ENCODE measurements at regions not wholly inside any gene's neighbourhood (a gene's known extent, or its start where the extent isn't known, plus 50 kb on each side); places are given as distances from the start of the nearest gene placed in this dataset.

DNA sequence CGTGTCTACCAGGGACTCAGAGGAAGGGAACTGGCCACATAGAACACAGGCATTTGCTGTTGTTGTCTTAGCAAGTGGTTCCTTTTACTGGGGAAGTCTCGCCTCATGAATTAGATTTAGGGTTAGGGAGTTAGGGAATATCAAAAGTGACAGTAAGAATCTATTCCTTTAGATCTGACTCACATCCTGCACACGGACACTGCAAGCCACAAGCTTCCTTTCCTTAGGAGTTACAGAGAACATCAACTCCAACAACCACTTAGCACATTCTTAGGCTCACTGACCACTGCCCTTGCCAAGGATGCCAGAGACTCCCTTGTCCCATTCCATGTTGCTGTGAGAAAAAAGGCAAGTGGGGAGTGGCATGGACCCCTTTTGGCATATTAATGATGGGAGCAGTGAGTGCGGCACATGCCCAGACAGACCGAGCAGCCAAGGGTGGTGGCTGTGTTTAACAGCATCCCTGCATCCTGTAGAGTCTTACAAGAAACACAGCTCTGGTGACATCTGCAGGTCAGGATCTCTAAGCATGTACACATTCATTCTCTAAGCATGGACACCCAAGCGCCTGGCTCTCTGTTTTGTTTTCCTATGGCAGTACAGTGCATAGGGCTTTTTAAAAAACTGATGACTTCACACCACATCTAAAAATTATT, 745.6 kb upstream of the RAB6C start:
- Histone ChIP-seq H3K4me3 (replicated peaks in 1 of 4; ENCODE audit: control extremely low read depth in 1 of 4, insufficient read depth in 1 of 4, low read depth in 3 of 4, low read length in 4 of 4) (no peak overlapping the region), H2AFZ (ENCODE audit: low read length) (no peak overlapping the region), H3K4me2 (ENCODE audit: extremely low read depth, insufficient read depth, low read length) (no peak overlapping the region), H3K36me3 (ENCODE audit: control insufficient read depth, insufficient read depth, low read length) (no peaks in the 10 kb centered on the region), H3K27ac (ENCODE audit: insufficient read depth, low read length) (no peak overlapping the region), H3K79me2 (ENCODE audit: control insufficient read depth, insufficient read depth, low read length) (no peaks in the 10 kb centered on the region), H3K27me3 (ENCODE audit: control insufficient read depth, insufficient read depth, low read length) (no peaks in the 10 kb centered on the region), H3K9me3 (ENCODE audit: control insufficient read depth, insufficient read depth, low read depth, low read length) (no peaks in the 10 kb centered on the region), H4K20me1 (ENCODE audit: control insufficient read depth, extremely low read depth, insufficient read depth, low read length) (no peaks in the 10 kb centered on the region), H3K9ac (ENCODE audit: insufficient read depth, low read length) (no peak overlapping the region), H3K4me1 (ENCODE audit: control insufficient read depth, extremely low read depth, insufficient read depth, low read length) (no peaks in the 10 kb centered on the region)
- peak; percentile 4 to 11 for DNase-seq (ENCODE audit: low read depth in 2 of 2)
- no peak for TF ChIP-seq CTCF (conservative IDR thresholded peaks at IDR 0.05 in 1 of 2, IDR thresholded peaks at IDR 0.05 in 1 of 2; ENCODE audit: low read depth in 1 of 2, low read length in 2 of 2)
- TF ChIP-seq EZH2 (IDR thresholded peaks at IDR 0.05; ENCODE audit: low read length, missing control alignments): no peak

DNA sequence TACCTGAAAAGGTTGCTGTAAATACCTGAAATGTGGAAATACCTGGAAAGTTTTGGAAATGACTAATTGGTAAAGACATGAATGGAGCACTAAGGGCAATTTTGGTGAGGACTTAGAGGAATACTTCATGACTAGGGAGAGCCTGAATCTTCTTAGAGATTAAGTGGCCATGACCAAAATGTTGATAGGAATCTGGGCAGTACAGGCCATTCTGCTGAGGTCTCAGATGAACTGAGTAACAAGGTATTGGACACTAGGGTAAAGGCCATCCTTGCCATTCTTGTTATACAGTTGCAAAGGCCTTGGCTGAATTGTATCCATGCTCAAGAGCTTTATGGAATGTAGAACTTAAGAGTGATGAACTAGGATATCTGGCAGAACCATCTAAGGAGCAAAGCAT, 742.9 kb upstream of the RAB6C start:
- Histone ChIP-seq H3K4me3 (replicated peaks in 1 of 4; ENCODE audit: control extremely low read depth in 1 of 4, insufficient read depth in 1 of 4, low read depth in 3 of 4, low read length in 4 of 4) (no peak overlapping the region), H3K79me2 (ENCODE audit: control insufficient read depth, insufficient read depth, low read length) (no peaks in the 10 kb centered on the region), H3K27me3 (ENCODE audit: control insufficient read depth, insufficient read depth, low read length) (no peaks in the 10 kb centered on the region), H3K9me3 (ENCODE audit: control insufficient read depth, insufficient read depth, low read depth, low read length) (no peaks in the 10 kb centered on the region), H3K27ac (ENCODE audit: insufficient read depth, low read length) (no peak overlapping the region), H3K4me2 (ENCODE audit: extremely low read depth, insufficient read depth, low read length) (no peak overlapping the region), H2AFZ (ENCODE audit: low read length) (no peak overlapping the region), H4K20me1 (ENCODE audit: control insufficient read depth, extremely low read depth, insufficient read depth, low read length) (no peaks in the 10 kb centered on the region), H3K36me3 (ENCODE audit: control insufficient read depth, insufficient read depth, low read length) (no peaks in the 10 kb centered on the region), H3K4me1 (ENCODE audit: control insufficient read depth, extremely low read depth, insufficient read depth, low read length) (no peaks in the 10 kb centered on the region), H3K9ac (ENCODE audit: insufficient read depth, low read length) (no peak overlapping the region)
- TF ChIP-seq EZH2 (IDR thresholded peaks at IDR 0.05; ENCODE audit: low read length, missing control alignments) (no peak), CTCF (conservative IDR thresholded peaks at IDR 0.05 in 1 of 2, IDR thresholded peaks at IDR 0.05 in 1 of 2; ENCODE audit: low read depth in 1 of 2, low read length in 2 of 2) (no peak)
- no peak for DNase-seq (ENCODE audit: low read depth in 2 of 2)

DNA sequence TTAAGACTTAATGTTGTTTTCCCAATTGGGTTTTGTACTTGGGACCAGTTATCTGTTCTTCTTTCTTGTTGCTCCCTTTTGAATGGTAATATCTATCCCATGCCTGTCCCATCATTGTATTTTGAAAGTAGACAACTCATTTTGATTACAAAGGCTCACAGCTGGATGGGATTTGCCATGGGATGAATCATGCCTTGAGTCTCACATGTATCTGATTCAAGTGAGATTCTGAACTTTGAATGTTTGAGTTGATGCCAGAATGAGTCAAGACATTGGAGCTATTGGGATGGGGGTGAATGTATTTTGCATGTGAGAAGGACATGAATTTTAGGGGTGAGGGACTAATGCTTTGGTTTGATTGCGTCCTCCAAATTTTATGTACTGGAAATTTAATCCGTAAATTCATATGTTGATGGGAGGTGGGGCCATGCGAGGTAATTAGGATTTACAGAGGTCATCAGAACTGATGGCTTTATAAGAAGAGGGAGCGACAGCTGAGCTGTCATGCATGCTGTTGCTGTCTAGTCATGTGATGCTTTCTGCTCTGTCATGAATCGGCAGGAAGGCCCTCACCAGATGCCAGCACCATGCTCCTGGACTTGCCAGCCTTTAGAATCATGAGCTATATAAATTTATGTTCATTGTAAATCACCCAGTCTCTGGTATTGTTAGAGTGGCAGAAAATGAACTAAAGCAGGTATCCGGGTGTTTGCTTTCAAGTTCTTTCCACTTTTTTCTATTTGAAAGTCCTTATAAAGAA, 741.3 kb upstream of the RAB6C start:
- H3K9ac ChIP-seq (ENCODE audit: insufficient read depth, low read length): no peak overlapping the region
- H2AFZ ChIP-seq (ENCODE audit: low read length): no peak overlapping the region
- peak; percentile 1 to 57 for DNase-seq (ENCODE audit: low read depth in 2 of 2)
- H3K4me1 ChIP-seq (ENCODE audit: control insufficient read depth, extremely low read depth, insufficient read depth, low read length): no peaks in the 10 kb centered on the region
- no peaks in the 10 kb centered on the region for H3K27me3 ChIP-seq (ENCODE audit: control insufficient read depth, insufficient read depth, low read length)
- H3K36me3 ChIP-seq (ENCODE audit: control insufficient read depth, insufficient read depth, low read length): no peaks in the 10 kb centered on the region
- H3K4me2 ChIP-seq (ENCODE audit: extremely low read depth, insufficient read depth, low read length): no peak overlapping the region
- no peaks in the 10 kb centered on the region for H3K9me3 ChIP-seq (ENCODE audit: control insufficient read depth, insufficient read depth, low read depth, low read length)
- no peaks in the 10 kb centered on the region for H3K79me2 ChIP-seq (ENCODE audit: control insufficient read depth, insufficient read depth, low read length)
- H3K27ac ChIP-seq (ENCODE audit: insufficient read depth, low read length): no peak overlapping the region
- no peak for TF ChIP-seq CTCF (conservative IDR thresholded peaks at IDR 0.05 in 1 of 2, IDR thresholded peaks at IDR 0.05 in 1 of 2; ENCODE audit: low read depth in 1 of 2, low read length in 2 of 2)
- TF ChIP-seq EZH2 (IDR thresholded peaks at IDR 0.05; ENCODE audit: low read length, missing control alignments): no peak
- no peak overlapping the region for H3K4me3 ChIP-seq (replicated peaks in 1 of 4; ENCODE audit: control extremely low read depth in 1 of 4, insufficient read depth in 1 of 4, low read depth in 3 of 4, low read length in 4 of 4)
- H4K20me1 ChIP-seq (ENCODE audit: control insufficient read depth, extremely low read depth, insufficient read depth, low read length): no peaks in the 10 kb centered on the region
